ENCODE measurements at regions not wholly inside any gene's neighbourhood (a gene's known extent, or its start where the extent isn't known, plus 50 kb on each side); places are given as distances from the start of the nearest gene placed in this dataset.

DNA sequence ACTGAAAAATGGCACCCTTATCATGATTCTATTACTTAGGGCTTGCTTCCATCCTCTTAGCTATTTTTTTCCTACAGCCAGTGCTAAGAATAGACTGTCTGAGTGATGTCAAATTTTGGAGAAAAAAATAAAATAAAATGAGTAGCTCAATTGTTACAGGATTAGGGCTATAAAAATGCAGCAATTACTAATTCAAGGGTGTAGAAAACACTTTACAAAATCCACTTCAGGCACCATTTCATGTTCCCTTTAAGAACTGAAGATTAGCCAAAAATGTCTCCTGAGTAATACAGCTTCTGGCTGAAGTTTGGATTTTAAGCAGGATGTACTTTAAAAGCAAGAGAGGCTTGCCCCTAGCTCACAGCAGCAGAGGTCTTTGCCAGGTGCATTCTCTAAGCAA, 240.5 kb upstream of the IRX1 start:
- DNase-seq (ENCODE audit: low read depth, low spot score) = no peak
- intact Hi-C loops (cut with micrococcal nuclease; ENCODE audit: unreplicated experiment) (no loop called here), in situ Hi-C loops (cut with HindIII; ENCODE audit: low pct_unique_long_range_greater_than_20kb, low sequenced_read_pairs) (no loop called here)
- BruUV-seq (replicated peaks) = no TSS peak
- Histone ChIP-seq H3K4me1 (ENCODE audit: control insufficient read depth, insufficient read depth, low read length) (no peaks in the 10 kb centered on the region), H3K27ac (ENCODE audit: low read length) (no peak overlapping the region), H3K27me3 (ENCODE audit: control insufficient read depth, insufficient read depth, low read length) (no peaks in the 10 kb centered on the region; the same call in 1 of the 2 replicates), H3K9me3 (ENCODE audit: control insufficient read depth, insufficient read depth, low read depth, low read length) (no peaks in the 10 kb centered on the region), H3K36me3 (ENCODE audit: control insufficient read depth, insufficient read depth, low read length) (no peaks in the 10 kb centered on the region), H3K4me3 (ENCODE audit: low read depth in 2 of 2, low read length in 2 of 2) (no peak overlapping the region)
- ChIA-PET CTCF (no interaction called here), POLR2A (no interaction called here)
- ATAC-seq = no peak
- TF ChIP-seq POLR2AphosphoS5 (IDR thresholded peaks at IDR 0.05; ENCODE audit: low read depth, low read length) (no peak), SIN3A (IDR thresholded peaks at IDR 0.05; ENCODE audit: borderline replicate concordance, insufficient read depth, low read depth, low read length) (no peak), TCF7L2 (IDR thresholded peaks at IDR 0.05; ENCODE audit: low read depth, low read length) (no peak), CTCF (IDR thresholded peaks at IDR 0.05) (no peak)
- TF ChIP-seq, protein P1, sequence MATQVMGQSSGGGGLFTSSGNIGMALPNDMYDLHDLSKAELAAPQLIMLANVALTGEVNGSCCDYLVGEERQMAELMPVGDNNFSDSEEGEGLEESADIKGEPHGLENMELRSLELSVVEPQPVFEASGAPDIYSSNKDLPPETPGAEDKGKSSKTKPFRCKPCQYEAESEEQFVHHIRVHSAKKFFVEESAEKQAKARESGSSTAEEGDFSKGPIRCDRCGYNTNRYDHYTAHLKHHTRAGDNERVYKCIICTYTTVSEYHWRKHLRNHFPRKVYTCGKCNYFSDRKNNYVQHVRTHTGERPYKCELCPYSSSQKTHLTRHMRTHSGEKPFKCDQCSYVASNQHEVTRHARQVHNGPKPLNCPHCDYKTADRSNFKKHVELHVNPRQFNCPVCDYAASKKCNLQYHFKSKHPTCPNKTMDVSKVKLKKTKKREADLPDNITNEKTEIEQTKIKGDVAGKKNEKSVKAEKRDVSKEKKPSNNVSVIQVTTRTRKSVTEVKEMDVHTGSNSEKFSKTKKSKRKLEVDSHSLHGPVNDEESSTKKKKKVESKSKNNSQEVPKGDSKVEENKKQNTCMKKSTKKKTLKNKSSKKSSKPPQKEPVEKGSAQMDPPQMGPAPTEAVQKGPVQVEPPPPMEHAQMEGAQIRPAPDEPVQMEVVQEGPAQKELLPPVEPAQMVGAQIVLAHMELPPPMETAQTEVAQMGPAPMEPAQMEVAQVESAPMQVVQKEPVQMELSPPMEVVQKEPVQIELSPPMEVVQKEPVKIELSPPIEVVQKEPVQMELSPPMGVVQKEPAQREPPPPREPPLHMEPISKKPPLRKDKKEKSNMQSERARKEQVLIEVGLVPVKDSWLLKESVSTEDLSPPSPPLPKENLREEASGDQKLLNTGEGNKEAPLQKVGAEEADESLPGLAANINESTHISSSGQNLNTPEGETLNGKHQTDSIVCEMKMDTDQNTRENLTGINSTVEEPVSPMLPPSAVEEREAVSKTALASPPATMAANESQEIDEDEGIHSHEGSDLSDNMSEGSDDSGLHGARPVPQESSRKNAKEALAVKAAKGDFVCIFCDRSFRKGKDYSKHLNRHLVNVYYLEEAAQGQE (IDR thresholded peaks at IDR 0.05; ENCODE audit: insufficient read depth in 1 of 2, low read depth in 2 of 2, low read length in 1 of 2) = no peak

DNA sequence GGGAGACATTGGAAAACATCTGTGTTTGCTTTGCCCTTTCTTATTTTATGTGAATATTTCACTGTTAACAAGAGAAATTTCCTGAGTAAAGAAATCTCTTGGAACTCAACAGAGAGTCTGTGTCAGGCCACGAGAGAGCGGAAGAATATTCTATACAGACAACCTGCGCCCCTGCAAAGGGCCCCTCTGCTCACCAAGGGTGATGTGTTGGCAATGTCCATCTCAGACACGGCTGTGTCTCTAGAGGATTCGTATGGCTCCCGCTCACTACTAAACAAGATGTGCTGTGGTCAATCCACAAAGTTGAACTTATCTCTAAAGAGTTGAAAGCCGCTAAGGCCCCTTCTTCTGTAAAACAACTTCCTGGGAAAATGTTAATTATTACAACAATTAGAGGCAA, 241.0 kb upstream of the IRX1 start:
- intact Hi-C loops (cut with micrococcal nuclease; ENCODE audit: unreplicated experiment) (no loop called here), in situ Hi-C loops (cut with HindIII; ENCODE audit: low pct_unique_long_range_greater_than_20kb, low sequenced_read_pairs) (no loop called here)
- ATAC-seq = no peak
- ChIA-PET CTCF (no interaction called here), POLR2A (no interaction called here)
- DNase-seq (ENCODE audit: low read depth, low spot score) = no peak
- Histone ChIP-seq H3K36me3 (ENCODE audit: control insufficient read depth, insufficient read depth, low read length) (no peaks in the 10 kb centered on the region), H3K4me1 (ENCODE audit: control insufficient read depth, insufficient read depth, low read length) (no peaks in the 10 kb centered on the region), H3K27me3 (ENCODE audit: control insufficient read depth, insufficient read depth, low read length) (no peaks in the 10 kb centered on the region; the same call in 1 of the 2 replicates), H3K27ac (ENCODE audit: low read length) (no peak overlapping the region), H3K9me3 (ENCODE audit: control insufficient read depth, insufficient read depth, low read depth, low read length) (no peaks in the 10 kb centered on the region), H3K4me3 (ENCODE audit: low read depth in 2 of 2, low read length in 2 of 2) (no peak overlapping the region)
- TF ChIP-seq POLR2AphosphoS5 (IDR thresholded peaks at IDR 0.05; ENCODE audit: low read depth, low read length) (no peak), CTCF (IDR thresholded peaks at IDR 0.05) (no peak)
- no TSS peak for BruUV-seq (replicated peaks)

DNA sequence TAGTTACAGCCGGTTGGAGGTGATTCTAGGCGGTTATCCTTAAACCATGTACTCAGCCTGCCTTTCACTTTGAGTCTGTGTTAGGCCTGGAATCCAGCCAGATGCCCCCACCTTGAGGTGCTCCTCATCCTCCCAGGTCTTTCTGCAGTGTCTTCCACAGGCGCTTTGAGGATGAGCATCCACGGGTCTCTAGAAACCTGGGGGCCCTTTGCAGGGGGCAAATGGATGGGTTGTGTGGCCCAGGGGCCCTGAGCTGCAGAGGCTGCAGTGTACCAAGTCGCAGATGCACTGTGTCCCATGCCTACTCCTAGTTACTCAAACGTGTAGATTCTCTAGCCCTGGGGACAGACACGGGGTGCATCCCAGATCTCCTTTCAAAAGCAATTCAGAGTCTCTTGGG, 242.1 kb upstream of the IRX1 start:
- in situ Hi-C loops (cut with HindIII; ENCODE audit: low pct_unique_long_range_greater_than_20kb, low sequenced_read_pairs) = no loop called here
- TF ChIP-seq POLR2AphosphoS5 (IDR thresholded peaks at IDR 0.05; ENCODE audit: low read depth, low read length) = no peak
- no peak for TF ChIP-seq TCF7L2 (IDR thresholded peaks at IDR 0.05; ENCODE audit: low read depth, low read length)
- no peak for TF ChIP-seq SIN3A (IDR thresholded peaks at IDR 0.05; ENCODE audit: borderline replicate concordance, insufficient read depth, low read depth, low read length)
- TF ChIP-seq, protein P1 (IDR thresholded peaks at IDR 0.05; ENCODE audit: insufficient read depth in 1 of 2, low read depth in 2 of 2, low read length in 1 of 2) = no peak
- no peak for TF ChIP-seq CTCF (IDR thresholded peaks at IDR 0.05)
- ChIA-PET CTCF (no interaction called here), POLR2A (no interaction called here)
- H3K27ac ChIP-seq (ENCODE audit: low read length) = no peak overlapping the region
- no TSS peak for BruUV-seq (replicated peaks)
- H3K4me1 ChIP-seq (ENCODE audit: control insufficient read depth, insufficient read depth, low read length) = no peaks in the 10 kb centered on the region
- intact Hi-C loops (cut with micrococcal nuclease; ENCODE audit: unreplicated experiment) = no loop called here
- no peaks in the 10 kb centered on the region for H3K36me3 ChIP-seq (ENCODE audit: control insufficient read depth, insufficient read depth, low read length)
- H3K27me3 ChIP-seq (ENCODE audit: control insufficient read depth, insufficient read depth, low read length) = no peaks in the 10 kb centered on the region; the same call in 1 of the 2 replicates
- H3K9me3 ChIP-seq (ENCODE audit: control insufficient read depth, insufficient read depth, low read depth, low read length) = no peaks in the 10 kb centered on the region
- DNase-seq (ENCODE audit: low read depth, low spot score) (no peak), ATAC-seq (no peak)
- no peak overlapping the region for H3K4me3 ChIP-seq (ENCODE audit: low read depth in 2 of 2, low read length in 2 of 2)

Measured in Panc1 (cell line).